H1 (cell line): ENCODE measurements at regions not wholly inside any gene's neighbourhood (a gene's known extent, or its start where the extent isn't known, plus 50 kb on each side); places are given as distances from the start of the nearest gene placed in this dataset.

Source experiments
- CHD2 ChIP-seq: IDR thresholded peaks from 2 replicates; pipeline ENCODE4 v1.6.1; 2012; ENCODE audit warnings: low read length, improper control_type of control experiment
- EGR1 ChIP-seq: IDR thresholded peaks from 2 replicates; pipeline ENCODE4 v1.6.1; 2011; ENCODE audit warnings: low read depth, low read length, borderline replicate concordance
- GABPA ChIP-seq: IDR thresholded peaks from 2 replicates; pipeline ENCODE4 v1.6.1; 2011; ENCODE audit warnings: mild to moderate bottlenecking, low read length, moderate library complexity, borderline replicate concordance; ENCODE audit not compliant: insufficient read depth

GRCh38 chr4:96326846-96327245 lies 487.0 kb downstream of the PDHA2 start (continued):
- TF ChIP-seq GABPA (no peak), CHD2 (no peak), EGR1 (no peak)
